Neural progenitor cell (in vitro differentiated cells): ENCODE measurements at regions not wholly inside any gene's neighbourhood (a gene's known extent, or its start where the extent isn't known, plus 50 kb on each side); places are given as distances from the start of the nearest gene placed in this dataset.

Source experiments
- DNase-seq: peaks from one replicate; pipeline ENCODE4 v3.0.0-alpha.2; 2016; ENCODE audit warnings: low spot score
- H2AFZ ChIP-seq: fragments of 200-600 bp; sonication (generic); replicated peaks from 2 replicates; pipeline ENCODE4 v1.6.1; 2016; ENCODE audit warnings: antibody characterized with exemption
- H3F3A ChIP-seq: fragments of 200-600 bp; sonication (generic); 2 replicates; pipeline ENCODE4 v1.6.1; 2016; ENCODE audit warnings: antibody characterized with exemption, low read depth
- H3K27ac ChIP-seq: fragments of 200-600 bp; sonication (generic); 2 replicates; pipeline ENCODE4 v1.5.1; 2016; ENCODE audit warnings: mild to moderate bottlenecking
- H3K27me3 ChIP-seq: fragments of 200-600 bp; sonication (generic); 2 replicates; pipeline ENCODE4 v1.6.1; 2016; ENCODE audit warnings: mild to moderate bottlenecking, moderate library complexity
- H3K36me3 ChIP-seq: fragments of 200-600 bp; sonication (generic); 2 replicates; pipeline ENCODE4 v1.5.1; 2016
- H3K4me1 ChIP-seq: fragments of 200-600 bp; sonication (generic); 2 replicates; pipeline ENCODE4 v1.6.1; 2016; ENCODE audit warnings: mixed run types
- H3K4me2 ChIP-seq: fragments of 200-600 bp; sonication (generic); 2 replicates; pipeline ENCODE4 v1.6.1; 2016
- H3K4me3 ChIP-seq: fragments of 200-600 bp; sonication (generic); 2 replicates; pipeline ENCODE4 v1.5.1; 2016
- H3K79me2 ChIP-seq: fragments of 200-600 bp; sonication (generic); 2 replicates; pipeline ENCODE4 v1.6.1; 2016; ENCODE audit warnings: low read depth
- H3K9ac ChIP-seq: fragments of 200-600 bp; sonication (generic); 2 replicates; pipeline ENCODE4 v1.6.1; 2016
- H3K9me3 ChIP-seq: fragments of 200-600 bp; sonication (generic); 2 replicates; pipeline ENCODE4 v1.5.1; 2016; ENCODE audit warnings: low read depth
- H4K20me1 ChIP-seq: fragments of 200-600 bp; sonication (generic); 2 replicates; pipeline ENCODE4 v1.6.1; 2016; ENCODE audit warnings: low read depth
- H3K27ac Mint-ChIP-seq: 3 replicates; pipeline ENCODE4 v1.8.0; 2021; ENCODE audit warnings: mixed read lengths
- H3K27me3 Mint-ChIP-seq: 2 replicates; pipeline ENCODE4 v1.8.0; 2022; ENCODE audit warnings: low read depth, mild to moderate bottlenecking, inconsistent platforms, moderate library complexity, mixed read lengths; ENCODE audit not compliant: insufficient read depth
- H3K36me3 Mint-ChIP-seq: 3 replicates; pipeline ENCODE4 v1.8.0; 2021; ENCODE audit warnings: mixed read lengths
- H3K4me1 Mint-ChIP-seq: 3 replicates; pipeline ENCODE4 v1.8.0; 2021; ENCODE audit warnings: mixed read lengths
- H3K4me3 Mint-ChIP-seq: 3 replicates; pipeline ENCODE4 v1.8.0; 2021; ENCODE audit warnings: mild to moderate bottlenecking, moderate library complexity, mixed read lengths
- H3K9me3 Mint-ChIP-seq: 3 replicates; pipeline ENCODE4 v1.8.0; 2020; ENCODE audit warnings: mixed read lengths
- CTCF ChIP-seq: fragments of 200-600 bp; sonication (generic); IDR thresholded peaks from 2 replicates; pipeline ENCODE4 v1.5.1; 2017; ENCODE audit warnings: antibody characterized with exemption, mild to moderate bottlenecking
- EZH2 ChIP-seq: fragments of 200-600 bp; sonication (generic); IDR thresholded peaks from 2 replicates; pipeline ENCODE4 v1.6.1; 2017; ENCODE audit warnings: antibody characterized with exemption, mild to moderate bottlenecking, moderate library complexity
- EZH2phosphoT487 ChIP-seq: fragments of 200-600 bp; sonication (generic); IDR thresholded peaks from 2 replicates; pipeline ENCODE4 v1.6.1; 2017; ENCODE audit warnings: antibody characterized with exemption

- H3K4me1 Mint-ChIP-seq, result peaks cover 49% of the 10 kb centered on the region
- H3K4me1 ChIP-seq, result peaks cover 51% of the 10 kb centered on the region
- H3K9me3 Mint-ChIP-seq, result no peaks in the 10 kb centered on the region
These were observed 119.0 kb upstream of the DST start for GRCh38 chr6:56761651-56762050.

DNA sequence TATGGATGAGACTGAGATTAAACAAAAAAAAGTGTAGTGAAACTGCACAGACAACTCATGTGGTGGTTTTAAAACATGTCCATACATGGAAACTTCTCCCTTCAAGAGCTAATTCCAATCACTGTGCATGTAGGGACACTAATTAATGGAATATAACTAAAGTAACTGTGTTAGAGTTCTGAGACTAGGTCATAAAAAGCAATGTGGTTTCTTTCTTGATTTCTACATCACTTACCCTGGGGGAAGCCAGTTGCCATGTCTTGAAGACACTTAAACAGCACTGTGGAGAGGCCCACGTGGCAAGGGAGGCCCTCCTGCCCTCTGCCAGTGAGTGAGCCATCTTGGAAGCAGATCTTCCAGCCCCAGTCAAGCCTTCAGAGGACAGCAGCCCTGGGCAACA lies 118.2 kb upstream of the DST start:
- Histone ChIP-seq H3K9ac (no peak overlapping the region), H3K79me2 (peaks cover 95% of the 10 kb centered on the region), H3K4me3 (no peak overlapping the region), H3K4me2 (no peak overlapping the region), H3K9me3 (no peaks in the 10 kb centered on the region), H4K20me1 (peaks cover 78% of the 10 kb centered on the region), H3K27ac (peak overlapping the region; percentile 35), H3K27me3 (no peaks in the 10 kb centered on the region), H3K36me3 (no peaks in the 10 kb centered on the region), H2AFZ (no peak overlapping the region), H3K4me1 (peaks cover 59% of the 10 kb centered on the region), H3F3A (peaks cover 40% of the 10 kb centered on the region)
- Mint-ChIP-seq H3K4me3 (no peak overlapping the region), H3K4me1 (peaks cover 58% of the 10 kb centered on the region), H3K27me3 (no peaks in the 10 kb centered on the region), H3K27ac (no peak overlapping the region), H3K36me3 (peaks cover 7% of the 10 kb centered on the region), H3K9me3 (no peaks in the 10 kb centered on the region)
- DNase-seq, result no peak
- TF ChIP-seq EZH2phosphoT487 (no peak), CTCF (no peak), EZH2 (no peak)

More at GRCh38 chr6:56761651-56762050, 119.0 kb upstream of the DST start:
- no peaks in the 10 kb centered on the region for H3K27me3 ChIP-seq
- H2AFZ ChIP-seq, result no peak overlapping the region
- no peak overlapping the region for H3K9ac ChIP-seq
- Mint-ChIP-seq H3K36me3 (peaks cover 7% of the 10 kb centered on the region), H3K4me3 (no peak overlapping the region), H3K27ac (no peak overlapping the region), H3K27me3 (no peaks in the 10 kb centered on the region)
- no peak overlapping the region for H3K27ac ChIP-seq
- DNase-seq, result no peak
- no peak overlapping the region for H3K4me3 ChIP-seq
- H3K36me3 ChIP-seq, result no peaks in the 10 kb centered on the region
- peaks cover 95% of the 10 kb centered on the region for H3K79me2 ChIP-seq
- no peak overlapping the region for H3K4me2 ChIP-seq
- TF ChIP-seq EZH2phosphoT487, result no peak
- no peak for TF ChIP-seq EZH2
- TF ChIP-seq CTCF, result no peak
- H3F3A ChIP-seq, result peaks cover 40% of the 10 kb centered on the region
- peaks cover 78% of the 10 kb centered on the region for H4K20me1 ChIP-seq
- no peaks in the 10 kb centered on the region for H3K9me3 ChIP-seq

- Histone ChIP-seq H3K27me3 (no peaks in the 10 kb centered on the region), H4K20me1 (peaks cover 73% of the 10 kb centered on the region), H3K36me3 (no peaks in the 10 kb centered on the region), H3F3A (peaks cover 34% of the 10 kb centered on the region), H3K27ac (peak overlapping the region; percentile 36), H3K4me1 (peaks cover 65% of the 10 kb centered on the region), H3K9me3 (no peaks in the 10 kb centered on the region), H3K79me2 (peaks cover 98% of the 10 kb centered on the region), H3K9ac (no peak overlapping the region), H3K4me2 (peak overlapping the region; percentile 46), H3K4me3 (no peak overlapping the region), H2AFZ (no peak overlapping the region)
- Mint-ChIP-seq H3K36me3 (peaks cover 7% of the 10 kb centered on the region), H3K27ac (peak overlapping the region; percentile 80), H3K4me1 (peaks cover 62% of the 10 kb centered on the region), H3K4me3 (no peak overlapping the region), H3K9me3 (no peaks in the 10 kb centered on the region), H3K27me3 (no peaks in the 10 kb centered on the region)
- peak; percentile 89 for DNase-seq
- TF ChIP-seq EZH2phosphoT487 (no peak), CTCF (no peak)
These were observed 116.8 kb upstream of the DST start for GRCh38 chr6:56759521-56759920.
